ENCODE measurements at regions not wholly inside any gene's neighbourhood (a gene's known extent, or its start where the extent isn't known, plus 50 kb on each side); places are given as distances from the start of the nearest gene placed in this dataset.
"Not testable (repeated sequence)": the region's sequence is repeated elsewhere in the genome, so short reads cannot be mapped to it uniquely, and the experiment has no call there.

GRCh38 chr9:22919423-22919822, 472.8 kb downstream of the DMRTA1 start:
- Histone ChIP-seq H3K36me3 (ENCODE audit: control insufficient read depth in 2 of 2, insufficient read depth in 2 of 2, low read length in 1 of 2) (no peaks in the 10 kb centered on the region), H3K27ac (ENCODE audit: low read depth in 2 of 2, low read length in 1 of 2) (no peak overlapping the region), H3K4me1 (ENCODE audit: control insufficient read depth in 2 of 2, insufficient read depth in 2 of 2, low read length in 1 of 2) (no peaks in the 10 kb centered on the region), H3K9me3 (ENCODE audit: control insufficient read depth in 2 of 2, insufficient read depth in 1 of 2, low read depth in 1 of 2, low read length in 1 of 2) (peaks cover 0 to under 1% of the 10 kb centered on the region in 2 donors), H3K27me3 (ENCODE audit: control insufficient read depth in 1 of 2, insufficient read depth in 2 of 2, low read length in 2 of 2) (no peaks in the 10 kb centered on the region), H3K4me3 (ENCODE audit: low read depth in 1 of 2, low read length in 2 of 2) (no peak overlapping the region)
- WGBS, 2 donors: 50 to 58% methylated on average over 1 of the region's 1 CpG

- H3K27ac ChIP-seq (ENCODE audit: low read depth in 2 of 2, low read length in 1 of 2): no peak overlapping the region
- WGBS, 2 donors: 44 to 49% methylated on average over 3 of the region's 3 CpGs
- H3K4me1 ChIP-seq (ENCODE audit: control insufficient read depth in 2 of 2, insufficient read depth in 2 of 2, low read length in 1 of 2): no peaks in the 10 kb centered on the region
- H3K9me3 ChIP-seq (ENCODE audit: control insufficient read depth in 2 of 2, insufficient read depth in 1 of 2, low read depth in 1 of 2, low read length in 1 of 2): no peaks in the 10 kb centered on the region
- H3K36me3 ChIP-seq (ENCODE audit: control insufficient read depth in 2 of 2, insufficient read depth in 2 of 2, low read length in 1 of 2): no peaks in the 10 kb centered on the region
- no peak overlapping the region for H3K4me3 ChIP-seq (ENCODE audit: low read depth in 1 of 2, low read length in 2 of 2)
- H3K27me3 ChIP-seq (ENCODE audit: control insufficient read depth in 1 of 2, insufficient read depth in 2 of 2, low read length in 2 of 2): no peaks in the 10 kb centered on the region
These were observed 475.1 kb downstream of the DMRTA1 start for GRCh38 chr9:22921742-22922141.

- Histone ChIP-seq H3K4me1 (ENCODE audit: control insufficient read depth in 2 of 2, insufficient read depth in 2 of 2, low read length in 1 of 2) (no peaks in the 10 kb centered on the region), H3K36me3 (ENCODE audit: control insufficient read depth in 2 of 2, insufficient read depth in 2 of 2, low read length in 1 of 2) (no peaks in the 10 kb centered on the region), H3K27ac (ENCODE audit: low read depth in 2 of 2, low read length in 1 of 2) (no peak overlapping the region), H3K27me3 (ENCODE audit: control insufficient read depth in 1 of 2, insufficient read depth in 2 of 2, low read length in 2 of 2) (no peaks in the 10 kb centered on the region), H3K9me3 (ENCODE audit: control insufficient read depth in 2 of 2, insufficient read depth in 1 of 2, low read depth in 1 of 2, low read length in 1 of 2) (no peaks in the 10 kb centered on the region), H3K4me3 (ENCODE audit: low read depth in 1 of 2, low read length in 2 of 2) (no peak overlapping the region)
- 82 to 89% methylated on average over 4 of the region's 4 CpGs for WGBS, 2 donors
These were observed 475.6 kb downstream of the DMRTA1 start for GRCh38 chr9:22922222-22922621.

- H3K36me3 ChIP-seq (ENCODE audit: control insufficient read depth in 2 of 2, insufficient read depth in 2 of 2, low read length in 1 of 2): no peaks in the 10 kb centered on the region
These were observed 507.9 kb downstream of the DMRTA1 start for GRCh38 chr9:22954550-22954949.

GRCh38 chr9:22954964-22955363, 508.3 kb downstream of the DMRTA1 start:
- Histone ChIP-seq H3K4me1 (ENCODE audit: control insufficient read depth in 2 of 2, insufficient read depth in 2 of 2, low read length in 1 of 2) (no peaks in the 10 kb centered on the region), H3K9me3 (ENCODE audit: control insufficient read depth in 2 of 2, insufficient read depth in 1 of 2, low read depth in 1 of 2, low read length in 1 of 2) (no peaks in the 10 kb centered on the region), H3K27me3 (ENCODE audit: control insufficient read depth in 1 of 2, insufficient read depth in 2 of 2, low read length in 2 of 2) (no peaks in the 10 kb centered on the region), H3K4me3 (ENCODE audit: low read depth in 1 of 2, low read length in 2 of 2) (no peak overlapping the region), H3K36me3 (ENCODE audit: control insufficient read depth in 2 of 2, insufficient read depth in 2 of 2, low read length in 1 of 2) (no peaks in the 10 kb centered on the region), H3K27ac (ENCODE audit: low read depth in 2 of 2, low read length in 1 of 2) (no peak overlapping the region)
- WGBS, 2 donors: 53 to 67% methylated on average over 5 of the region's 5 CpGs

More at GRCh38 chr9:22954550-22954949, 507.9 kb downstream of the DMRTA1 start:
- Histone ChIP-seq H3K27ac (ENCODE audit: low read depth in 2 of 2, low read length in 1 of 2) (no peak overlapping the region), H3K4me1 (ENCODE audit: control insufficient read depth in 2 of 2, insufficient read depth in 2 of 2, low read length in 1 of 2) (no peaks in the 10 kb centered on the region), H3K4me3 (ENCODE audit: low read depth in 1 of 2, low read length in 2 of 2) (no peak overlapping the region), H3K27me3 (ENCODE audit: control insufficient read depth in 1 of 2, insufficient read depth in 2 of 2, low read length in 2 of 2) (no peaks in the 10 kb centered on the region), H3K9me3 (ENCODE audit: control insufficient read depth in 2 of 2, insufficient read depth in 1 of 2, low read depth in 1 of 2, low read length in 1 of 2) (no peaks in the 10 kb centered on the region)
- WGBS, 2 donors: 87 to 95% methylated on average over 3 of the region's 3 CpGs

- Histone ChIP-seq H3K9me3 (ENCODE audit: control insufficient read depth in 2 of 2, insufficient read depth in 1 of 2, low read depth in 1 of 2, low read length in 1 of 2) (no peaks in the 10 kb centered on the region), H3K4me3 (ENCODE audit: low read depth in 1 of 2, low read length in 2 of 2) (no peak overlapping the region), H3K27ac (ENCODE audit: low read depth in 2 of 2, low read length in 1 of 2) (no peak overlapping the region), H3K4me1 (ENCODE audit: control insufficient read depth in 2 of 2, insufficient read depth in 2 of 2, low read length in 1 of 2) (no peaks in the 10 kb centered on the region), H3K27me3 (ENCODE audit: control insufficient read depth in 1 of 2, insufficient read depth in 2 of 2, low read length in 2 of 2) (no peaks in the 10 kb centered on the region), H3K36me3 (ENCODE audit: control insufficient read depth in 2 of 2, insufficient read depth in 2 of 2, low read length in 1 of 2) (no peaks in the 10 kb centered on the region)
These were observed 522.8 kb downstream of the DMRTA1 start for GRCh38 chr9:22969350-22969979.

- no peak overlapping the region for H3K4me3 ChIP-seq (ENCODE audit: low read depth in 1 of 2, low read length in 2 of 2)
These were observed 523.9 kb downstream of the DMRTA1 start for GRCh38 chr9:22970434-22970975.

DNA sequence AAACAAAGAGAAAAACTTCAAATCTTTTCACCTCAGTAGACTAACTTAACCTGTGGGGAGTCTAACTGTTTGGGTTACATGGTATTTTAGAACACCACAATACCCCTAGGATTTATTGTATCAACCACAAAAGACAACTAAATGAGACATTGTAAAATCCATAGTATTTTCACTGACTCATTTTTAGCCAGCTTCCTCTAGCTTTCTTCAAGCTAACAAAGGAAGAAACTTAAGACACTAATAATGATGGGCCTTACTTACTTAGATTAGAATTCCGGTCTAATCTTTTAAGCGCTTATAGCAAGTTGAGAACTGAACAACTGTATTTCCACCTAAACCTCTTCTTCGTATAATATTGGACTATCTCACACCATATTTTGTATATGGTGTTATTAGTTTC, 529.3 kb downstream of the DMRTA1 start:
- Histone ChIP-seq H3K36me3 (ENCODE audit: control insufficient read depth in 2 of 2, insufficient read depth in 2 of 2, low read length in 1 of 2) (no peaks in the 10 kb centered on the region), H3K4me3 (ENCODE audit: low read depth in 1 of 2, low read length in 2 of 2) (no peak overlapping the region), H3K27ac (ENCODE audit: low read depth in 2 of 2, low read length in 1 of 2) (no peak overlapping the region), H3K27me3 (ENCODE audit: control insufficient read depth in 1 of 2, insufficient read depth in 2 of 2, low read length in 2 of 2) (no peaks in the 10 kb centered on the region), H3K9me3 (ENCODE audit: control insufficient read depth in 2 of 2, insufficient read depth in 1 of 2, low read depth in 1 of 2, low read length in 1 of 2) (no peaks in the 10 kb centered on the region), H3K4me1 (ENCODE audit: control insufficient read depth in 2 of 2, insufficient read depth in 2 of 2, low read length in 1 of 2) (no peaks in the 10 kb centered on the region)
- WGBS, 2 donors: 91 to 93% methylated on average over 3 of the region's 3 CpGs

More at GRCh38 chr9:22970434-22970975, 523.9 kb downstream of the DMRTA1 start:
- Histone ChIP-seq H3K9me3 (ENCODE audit: control insufficient read depth in 2 of 2, insufficient read depth in 1 of 2, low read depth in 1 of 2, low read length in 1 of 2) (no peaks in the 10 kb centered on the region), H3K27me3 (ENCODE audit: control insufficient read depth in 1 of 2, insufficient read depth in 2 of 2, low read length in 2 of 2) (no peaks in the 10 kb centered on the region), H3K27ac (ENCODE audit: low read depth in 2 of 2, low read length in 1 of 2) (no peak overlapping the region), H3K36me3 (ENCODE audit: control insufficient read depth in 2 of 2, insufficient read depth in 2 of 2, low read length in 1 of 2) (no peaks in the 10 kb centered on the region), H3K4me1 (ENCODE audit: control insufficient read depth in 2 of 2, insufficient read depth in 2 of 2, low read length in 1 of 2) (no peaks in the 10 kb centered on the region)
- WGBS, 2 donors: 77 to 80% methylated on average over 7 of the region's 7 CpGs

GRCh38 chr9:22976454-22976853, 529.8 kb downstream of the DMRTA1 start:
- H3K36me3 ChIP-seq (ENCODE audit: control insufficient read depth in 2 of 2, insufficient read depth in 2 of 2, low read length in 1 of 2): no peaks in the 10 kb centered on the region
- H3K27ac ChIP-seq (ENCODE audit: low read depth in 2 of 2, low read length in 1 of 2): no peak overlapping the region
- H3K4me3 ChIP-seq (ENCODE audit: low read depth in 1 of 2, low read length in 2 of 2): no peak overlapping the region
- H3K27me3 ChIP-seq (ENCODE audit: control insufficient read depth in 1 of 2, insufficient read depth in 2 of 2, low read length in 2 of 2): no peaks in the 10 kb centered on the region
- no peaks in the 10 kb centered on the region for H3K9me3 ChIP-seq (ENCODE audit: control insufficient read depth in 2 of 2, insufficient read depth in 1 of 2, low read depth in 1 of 2, low read length in 1 of 2)
- no peaks in the 10 kb centered on the region for H3K4me1 ChIP-seq (ENCODE audit: control insufficient read depth in 2 of 2, insufficient read depth in 2 of 2, low read length in 1 of 2)
- WGBS, 2 donors: 59 to 65% methylated on average over 1 of the region's 1 CpG

DNA sequence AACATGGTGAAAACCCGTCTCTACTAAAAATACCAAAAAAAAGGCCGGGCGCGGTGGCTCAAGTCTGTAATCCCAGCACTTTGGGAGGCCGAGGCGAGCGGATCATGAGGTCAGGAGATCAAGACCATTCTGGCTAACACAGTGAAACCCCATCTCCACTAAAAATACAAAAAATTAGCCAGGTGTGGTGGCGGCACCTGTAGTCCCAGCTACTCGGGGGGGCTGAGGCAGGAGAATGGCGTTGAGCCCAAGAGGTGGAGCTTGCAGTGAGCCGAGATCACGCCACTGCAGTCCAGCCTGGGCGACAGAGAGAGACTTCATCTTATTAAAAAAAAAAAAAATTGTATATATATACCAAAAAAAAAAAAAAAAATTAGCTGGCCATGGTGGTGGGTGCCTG, 533.8 kb downstream of the DMRTA1 start:
- not testable (repeated sequence) for H3K9me3 ChIP-seq (ENCODE audit: control insufficient read depth in 2 of 2, insufficient read depth in 1 of 2, low read depth in 1 of 2, low read length in 1 of 2); H3K27me3 ChIP-seq (ENCODE audit: control insufficient read depth in 1 of 2, insufficient read depth in 2 of 2, low read length in 2 of 2); H3K36me3 ChIP-seq (ENCODE audit: control insufficient read depth in 2 of 2, insufficient read depth in 2 of 2, low read length in 1 of 2); H3K4me3 ChIP-seq (ENCODE audit: low read depth in 1 of 2, low read length in 2 of 2); H3K27ac ChIP-seq (ENCODE audit: low read depth in 2 of 2, low read length in 1 of 2); H3K4me1 ChIP-seq (ENCODE audit: control insufficient read depth in 2 of 2, insufficient read depth in 2 of 2, low read length in 1 of 2)
- WGBS, 2 donors: 90 to 92% methylated on average over 13 of the region's 13 CpGs
